SK-N-SH (cell line): ENCODE measurements at regions not wholly inside any gene's neighbourhood (a gene's known extent, or its start where the extent isn't known, plus 50 kb on each side); places are given as distances from the start of the nearest gene placed in this dataset.

Experiments used
- CTCF ChIA-PET: fragments of 300-600, 350-600 bp; formaldehyde crosslinking; extraction: SDS; loops from one replicate; lab custom pipeline; 2021; lab: Yijun Ruan, JAX
- POLR2A ChIA-PET: fragments of 350-600 bp; sonication (Branson Sonifier 250); formaldehyde crosslinking; extraction: SDS; loops from one replicate; lab custom pipeline; 2020; ENCODE audit warnings: antibody characterized with exemption, inconsistent platforms; lab: Yijun Ruan, JAX
- DNase-seq: peaks from one replicate; pipeline ENCODE4 v3.0.0; 2012
- H2AFZ ChIP-seq: fragments of 200-600 bp; sonication (generic); 2 replicates; pipeline ENCODE4 v1.8.1; 2016; ENCODE audit warnings: antibody characterized with exemption, mild to moderate bottlenecking, low read depth
- H3F3A ChIP-seq: fragments of 200-600 bp; sonication (generic); replicated peaks from 2 replicates; pipeline ENCODE3; 2016; ENCODE audit warnings: antibody characterized with exemption, mild to moderate bottlenecking; ENCODE audit not compliant: insufficient read depth
- H3K27ac ChIP-seq, 2 experiments: fragments of 200-500 bp in 1 of 2; fragments of 200-600 bp in 1 of 2; sonication (Bioruptor generic) in 1 of 2; sonication (generic), shearing (Covaris generic) in 1 of 2; 2 replicates each; pipeline versions ENCODE4 v1.5.1 to v1.6.1; 2014 to 2016; ENCODE audit warnings: low read depth in 2 of 2, inconsistent platforms in 1 of 2, low read length in 1 of 2, mild to moderate bottlenecking in 1 of 2, mixed read lengths in 1 of 2
- H3K27me3 ChIP-seq: fragments of 200-600 bp; sonication (generic), shearing (Covaris generic); 2 replicates; pipeline ENCODE4 v1.6.1; 2016; ENCODE audit warnings: mixed run types; ENCODE audit not compliant: insufficient read depth
- H3K36me3 ChIP-seq, 2 experiments: fragments of 200-500 bp in 1 of 2; fragments of 200-600 bp in 1 of 2; sonication (Bioruptor generic) in 1 of 2; sonication (generic) in 1 of 2; replicated peaks in 1 of 2; 2 replicates each; pipeline versions ENCODE3 to v1.5.1; 2014 to 2016; ENCODE audit warnings: low read length in 1 of 2, mild to moderate bottlenecking in 1 of 2; ENCODE audit not compliant: insufficient read depth in 2 of 2, control insufficient read depth in 1 of 2
- H3K4me1 ChIP-seq, 2 experiments: fragments of 200-500 bp in 1 of 2; fragments of 200-600 bp in 1 of 2; sonication (Bioruptor generic) in 1 of 2; sonication (generic), shearing (Covaris generic) in 1 of 2; 2 replicates each; pipeline versions ENCODE4 v1.5.1 to v1.6.1; 2014 to 2016; ENCODE audit warnings: low read depth in 1 of 2, low read length in 1 of 2, mixed run types in 1 of 2; ENCODE audit not compliant: insufficient read depth in 2 of 2, control insufficient read depth in 1 of 2
- H3K4me2 ChIP-seq: fragments of 200-600 bp; sonication (generic), shearing (Covaris generic); 2 replicates; pipeline ENCODE4 v1.6.1; 2017; ENCODE audit warnings: mixed run types
- H3K4me3 ChIP-seq, 2 experiments: fragments of 200-500 bp in 1 of 2; fragments of 200-600 bp in 1 of 2; sonication (Bioruptor generic) in 1 of 2; sonication (generic), shearing (Covaris generic) in 1 of 2; 2 replicates each; pipeline versions ENCODE4 v1.5.1 to v1.8.1; 2014 to 2016; ENCODE audit warnings: low read depth in 2 of 2, inconsistent platforms in 1 of 2, low read length in 1 of 2, mild to moderate bottlenecking in 1 of 2, mixed read lengths in 1 of 2, moderate library complexity in 1 of 2
- H3K79me2 ChIP-seq: fragments of 200-600 bp; sonication (generic); 2 replicates; pipeline ENCODE4 v1.8.1; 2017; ENCODE audit warnings: mild to moderate bottlenecking; ENCODE audit not compliant: insufficient read depth
- H3K9ac ChIP-seq: fragments of 200-600 bp; sonication (generic); 2 replicates; pipeline ENCODE4 v1.6.1; 2017; ENCODE audit warnings: mixed run types
- H3K9me2 ChIP-seq: fragments of 200-600 bp; sonication (generic); 2 replicates; pipeline ENCODE4 v1.6.1; 2017; ENCODE audit warnings: mixed run types
- H3K9me3 ChIP-seq: fragments of 200-600 bp; sonication (generic); 2 replicates; pipeline ENCODE4 v1.6.1; 2017; ENCODE audit warnings: mixed run types, mild to moderate bottlenecking, moderate library complexity
- H4K20me1 ChIP-seq: fragments of 200-600 bp; sonication (generic); 2 replicates; pipeline ENCODE4 v1.6.1; 2017; ENCODE audit warnings: mild to moderate bottlenecking, mixed run types; ENCODE audit not compliant: insufficient read depth
- CHD2 ChIP-seq: fragments of 150-350 bp; IDR thresholded peaks from 2 replicates; pipeline ENCODE4 v1.6.1; 2018; ENCODE audit warnings: low read length; ENCODE audit not compliant: partially characterized antibody
- EP300 ChIP-seq, 2 experiments: IDR thresholded peaks; 2 replicates each; pipeline versions ENCODE4 v1.4.0 to v1.6.1; 2012; ENCODE audit warnings: borderline replicate concordance in 1 of 2, low read depth in 1 of 2, low read length in 1 of 2
- EZH2phosphoT487 ChIP-seq: fragments of 200-600 bp; sonication (generic); IDR thresholded peaks from 2 replicates; pipeline ENCODE4 v1.6.1; 2017; ENCODE audit warnings: low read depth, mixed run types, mild to moderate bottlenecking, antibody characterized with exemption, moderate library complexity, borderline replicate concordance
- FOSL2 ChIP-seq: IDR thresholded peaks from 2 replicates; pipeline ENCODE4 v1.4.0; 2012; ENCODE audit warnings: low read depth, mild to moderate bottlenecking, moderate library complexity, borderline replicate concordance
- FOXJ3 ChIP-seq: sonication (generic); formaldehyde crosslinking; IDR thresholded peaks from 2 replicates; pipeline ENCODE4 v1.5.1; 2020; ENCODE audit warnings: mild to moderate bottlenecking, missing genetic modification reagents
- GATA2 ChIP-seq: sonication (generic); formaldehyde crosslinking; IDR thresholded peaks from 2 replicates; pipeline ENCODE4 v1.5.0; 2020; ENCODE audit warnings: mild to moderate bottlenecking, missing genetic modification reagents
- NFIC ChIP-seq: IDR thresholded peaks from 2 replicates; pipeline ENCODE4 v1.4.0; 2012; ENCODE audit warnings: borderline replicate concordance
- POLR2AphosphoS5 ChIP-seq: IDR thresholded peaks from 2 replicates; pipeline ENCODE4 v1.6.1; 2012; ENCODE audit warnings: low read depth, low read length
- RFX5 ChIP-seq: IDR thresholded peaks from 2 replicates; pipeline ENCODE4 v1.6.1; 2012; ENCODE audit warnings: mild to moderate bottlenecking, improper control_type of control experiment, low read length
- SMC3 ChIP-seq: IDR thresholded peaks from 2 replicates; pipeline ENCODE4 v1.6.1; 2012; ENCODE audit warnings: low read depth, low read length, improper control_type of control experiment
- TAF1 ChIP-seq: IDR thresholded peaks from 2 replicates; pipeline ENCODE4 v1.6.1; 2012; ENCODE audit warnings: low read depth, mild to moderate bottlenecking, low read length, moderate library complexity, borderline replicate concordance
- TCF12 ChIP-seq: IDR thresholded peaks from 2 replicates; pipeline ENCODE4 v1.4.0; 2012
- TEAD4 ChIP-seq: IDR thresholded peaks from 2 replicates; pipeline ENCODE4 v1.4.0; 2012; ENCODE audit warnings: mild to moderate bottlenecking, borderline replicate concordance; ENCODE audit not compliant: insufficient read depth
- YY1 ChIP-seq: IDR thresholded peaks from 2 replicates; pipeline ENCODE4 v1.4.0; 2012; ENCODE audit warnings: low read depth, mild to moderate bottlenecking
- WGBS: methylation state at CpG from one replicate; pipeline ENCODE4 v1.1.6; 2017; ENCODE audit warnings: low lambda C conversion rate; 5-methylcytosine and 5-hydroxymethylcytosine counted together
- TF ChIP-seq, protein P1 (sequence below): IDR thresholded peaks from 2 replicates; pipeline ENCODE4 v1.4.0; 2012; ENCODE audit warnings: low read depth
- TF ChIP-seq, protein P2 (sequence below): IDR thresholded peaks from 2 replicates; pipeline ENCODE4 v1.4.0; 2012; ENCODE audit warnings: low read depth, borderline replicate concordance
- TF ChIP-seq, protein P3 (sequence below): fragments of 150-350 bp; IDR thresholded peaks from 2 replicates; pipeline ENCODE4 v1.6.1; 2016; ENCODE audit warnings: mild to moderate bottlenecking, low read depth, low read length
- TF ChIP-seq, protein P4 (sequence below): fragments of 200-600 bp; sonication (generic); IDR thresholded peaks from 2 replicates; pipeline ENCODE4 v1.6.1; 2017; ENCODE audit warnings: antibody characterized with exemption, mild to moderate bottlenecking, moderate library complexity
- TF ChIP-seq, protein P5 (sequence below): fragments of 150-350 bp; IDR thresholded peaks from 2 replicates; pipeline ENCODE4 v1.6.1; 2017; ENCODE audit warnings: antibody characterized with exemption, low read length, low read depth, borderline replicate concordance

DNA sequence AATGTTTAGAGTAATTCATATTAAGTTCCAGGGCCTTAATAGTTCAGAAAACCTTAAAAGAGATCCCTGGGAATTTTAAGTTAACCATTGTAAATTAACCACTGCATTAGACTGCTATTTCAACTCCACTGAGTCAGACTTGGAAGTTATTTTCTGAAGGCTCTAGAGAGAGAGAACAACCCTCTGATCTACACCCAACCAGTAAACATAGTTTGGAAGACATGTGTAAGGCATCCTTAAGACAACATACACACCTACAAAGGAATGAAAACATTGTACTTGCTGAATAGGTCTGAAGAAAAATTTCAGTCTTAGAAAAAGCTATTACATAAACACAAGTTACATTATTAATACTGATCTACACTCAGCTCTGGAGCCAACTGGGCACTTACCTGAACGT lies 158.2 kb upstream of the FST start:
- H3K4me2 ChIP-seq: no peak overlapping the region
- H3F3A ChIP-seq: peaks cover 3% of the 10 kb centered on the region
- no peaks in the 10 kb centered on the region for H3K9me2 ChIP-seq
- TF ChIP-seq GATA2: no peak
- TF ChIP-seq EP300 (IDR thresholded peaks at IDR 0.05; ENCODE audit: borderline replicate concordance in 1 of 2, low read depth in 1 of 2, low read length in 1 of 2): no peak
- no peak for TF ChIP-seq TCF12
- TF ChIP-seq SMC3: no peak
- TF ChIP-seq EZH2phosphoT487: no peak
- TF ChIP-seq NFIC: no peak
- TF ChIP-seq TEAD4: no peak
- no peak for TF ChIP-seq FOXJ3 (CRISPR knock-in tag)
- TF ChIP-seq CHD2: no peak
- TF ChIP-seq POLR2AphosphoS5: no peak
- TF ChIP-seq, protein P1, sequence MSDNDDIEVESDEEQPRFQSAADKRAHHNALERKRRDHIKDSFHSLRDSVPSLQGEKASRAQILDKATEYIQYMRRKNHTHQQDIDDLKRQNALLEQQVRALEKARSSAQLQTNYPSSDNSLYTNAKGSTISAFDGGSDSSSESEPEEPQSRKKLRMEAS: no peak
- TF ChIP-seq TAF1: no peak
- no peak for TF ChIP-seq RFX5
- no peak for TF ChIP-seq FOSL2
- TF ChIP-seq YY1: no peak
- TF ChIP-seq, protein P2, sequence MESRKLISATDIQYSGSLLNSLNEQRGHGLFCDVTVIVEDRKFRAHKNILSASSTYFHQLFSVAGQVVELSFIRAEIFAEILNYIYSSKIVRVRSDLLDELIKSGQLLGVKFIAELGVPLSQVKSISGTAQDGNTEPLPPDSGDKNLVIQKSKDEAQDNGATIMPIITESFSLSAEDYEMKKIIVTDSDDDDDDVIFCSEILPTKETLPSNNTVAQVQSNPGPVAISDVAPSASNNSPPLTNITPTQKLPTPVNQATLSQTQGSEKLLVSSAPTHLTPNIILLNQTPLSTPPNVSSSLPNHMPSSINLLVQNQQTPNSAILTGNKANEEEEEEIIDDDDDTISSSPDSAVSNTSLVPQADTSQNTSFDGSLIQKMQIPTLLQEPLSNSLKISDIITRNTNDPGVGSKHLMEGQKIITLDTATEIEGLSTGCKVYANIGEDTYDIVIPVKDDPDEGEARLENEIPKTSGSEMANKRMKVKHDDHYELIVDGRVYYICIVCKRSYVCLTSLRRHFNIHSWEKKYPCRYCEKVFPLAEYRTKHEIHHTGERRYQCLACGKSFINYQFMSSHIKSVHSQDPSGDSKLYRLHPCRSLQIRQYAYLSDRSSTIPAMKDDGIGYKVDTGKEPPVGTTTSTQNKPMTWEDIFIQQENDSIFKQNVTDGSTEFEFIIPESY: no peak
- TF ChIP-seq, protein P3, sequence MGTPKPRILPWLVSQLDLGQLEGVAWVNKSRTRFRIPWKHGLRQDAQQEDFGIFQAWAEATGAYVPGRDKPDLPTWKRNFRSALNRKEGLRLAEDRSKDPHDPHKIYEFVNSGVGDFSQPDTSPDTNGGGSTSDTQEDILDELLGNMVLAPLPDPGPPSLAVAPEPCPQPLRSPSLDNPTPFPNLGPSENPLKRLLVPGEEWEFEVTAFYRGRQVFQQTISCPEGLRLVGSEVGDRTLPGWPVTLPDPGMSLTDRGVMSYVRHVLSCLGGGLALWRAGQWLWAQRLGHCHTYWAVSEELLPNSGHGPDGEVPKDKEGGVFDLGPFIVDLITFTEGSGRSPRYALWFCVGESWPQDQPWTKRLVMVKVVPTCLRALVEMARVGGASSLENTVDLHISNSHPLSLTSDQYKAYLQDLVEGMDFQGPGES: no peak
- TF ChIP-seq, protein P4, sequence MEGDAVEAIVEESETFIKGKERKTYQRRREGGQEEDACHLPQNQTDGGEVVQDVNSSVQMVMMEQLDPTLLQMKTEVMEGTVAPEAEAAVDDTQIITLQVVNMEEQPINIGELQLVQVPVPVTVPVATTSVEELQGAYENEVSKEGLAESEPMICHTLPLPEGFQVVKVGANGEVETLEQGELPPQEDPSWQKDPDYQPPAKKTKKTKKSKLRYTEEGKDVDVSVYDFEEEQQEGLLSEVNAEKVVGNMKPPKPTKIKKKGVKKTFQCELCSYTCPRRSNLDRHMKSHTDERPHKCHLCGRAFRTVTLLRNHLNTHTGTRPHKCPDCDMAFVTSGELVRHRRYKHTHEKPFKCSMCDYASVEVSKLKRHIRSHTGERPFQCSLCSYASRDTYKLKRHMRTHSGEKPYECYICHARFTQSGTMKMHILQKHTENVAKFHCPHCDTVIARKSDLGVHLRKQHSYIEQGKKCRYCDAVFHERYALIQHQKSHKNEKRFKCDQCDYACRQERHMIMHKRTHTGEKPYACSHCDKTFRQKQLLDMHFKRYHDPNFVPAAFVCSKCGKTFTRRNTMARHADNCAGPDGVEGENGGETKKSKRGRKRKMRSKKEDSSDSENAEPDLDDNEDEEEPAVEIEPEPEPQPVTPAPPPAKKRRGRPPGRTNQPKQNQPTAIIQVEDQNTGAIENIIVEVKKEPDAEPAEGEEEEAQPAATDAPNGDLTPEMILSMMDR: no peak
- TF ChIP-seq, protein P5, sequence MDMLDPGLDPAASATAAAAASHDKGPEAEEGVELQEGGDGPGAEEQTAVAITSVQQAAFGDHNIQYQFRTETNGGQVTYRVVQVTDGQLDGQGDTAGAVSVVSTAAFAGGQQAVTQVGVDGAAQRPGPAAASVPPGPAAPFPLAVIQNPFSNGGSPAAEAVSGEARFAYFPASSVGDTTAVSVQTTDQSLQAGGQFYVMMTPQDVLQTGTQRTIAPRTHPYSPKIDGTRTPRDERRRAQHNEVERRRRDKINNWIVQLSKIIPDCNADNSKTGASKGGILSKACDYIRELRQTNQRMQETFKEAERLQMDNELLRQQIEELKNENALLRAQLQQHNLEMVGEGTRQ: no peak
- no peak overlapping the region for H2AFZ ChIP-seq
- WGBS: 15% methylated on average over 1 of the region's 1 CpG
- ChIA-PET POLR2A (no interaction called here), CTCF (no interaction called here)
- no peak overlapping the region for H3K27ac ChIP-seq
- H4K20me1 ChIP-seq: no peaks in the 10 kb centered on the region
- no peaks in the 10 kb centered on the region for H3K79me2 ChIP-seq
- no peak overlapping the region for H3K4me3 ChIP-seq
- no peaks in the 10 kb centered on the region; a peak in 1 of 4 replicates for H3K4me1 ChIP-seq
- no peaks in the 10 kb centered on the region for H3K36me3 ChIP-seq
- no peaks in the 10 kb centered on the region for H3K9me3 ChIP-seq
- no peak overlapping the region for H3K9ac ChIP-seq
- no peaks in the 10 kb centered on the region for H3K27me3 ChIP-seq
- DNase-seq: no peak
